NB4 (cell line): ENCODE measurements at regions not wholly inside any gene's neighbourhood (a gene's known extent, or its start where the extent isn't known, plus 50 kb on each side); places are given as distances from the start of the nearest gene placed in this dataset.

Experiments
- CTCF ChIP-seq: IDR thresholded peaks from one replicate; pipeline ENCODE4 v1.5.1; 2012; ENCODE audit warnings: low read depth, low read length
- POLR2A ChIP-seq: IDR thresholded peaks from 2 replicates; pipeline ENCODE4 v1.6.1; 2011; ENCODE audit warnings: mild to moderate bottlenecking; ENCODE audit not compliant: insufficient read length; ENCODE audit errors: extremely low read depth

- TF ChIP-seq CTCF: no peak
- no peak for TF ChIP-seq POLR2A
These were observed 104.7 kb upstream of the RTL1 start for GRCh38 chr14:101008196-101008595.
